ENCODE measurements at regions not wholly inside any gene's neighbourhood (a gene's known extent, or its start where the extent isn't known, plus 50 kb on each side); places are given as distances from the start of the nearest gene placed in this dataset.

GRCh38 chr6:14187406-14187805 lies 69.8 kb downstream of the CD83 start:
- DNase-seq (ENCODE audit: low read depth in 2 of 2), result no peak

GRCh38 chr6:14189074-14189473 lies 71.5 kb downstream of the CD83 start:
- no peak for DNase-seq (ENCODE audit: low read depth in 2 of 2)

- no peak for DNase-seq (ENCODE audit: low read depth in 2 of 2)
Measured at GRCh38 chr6:14190191-14190928, 72.8 kb downstream of the CD83 start.

GRCh38 chr6:14190929-14191224 lies 73.3 kb downstream of the CD83 start:
- DNase-seq (ENCODE audit: low read depth in 2 of 2), result no peak

- no peak for DNase-seq (ENCODE audit: low read depth in 2 of 2)
Measured at GRCh38 chr6:14191761-14192160, 74.2 kb downstream of the CD83 start.

- no peak for DNase-seq (ENCODE audit: low read depth in 2 of 2)
Measured at GRCh38 chr6:14192216-14192788, 74.7 kb downstream of the CD83 start.

GRCh38 chr6:14193524-14193923 lies 76.0 kb downstream of the CD83 start:
- no peak for DNase-seq (ENCODE audit: low read depth in 2 of 2)

GRCh38 chr6:14194483-14194882 lies 76.9 kb downstream of the CD83 start:
- DNase-seq (ENCODE audit: low read depth in 2 of 2), result no peak

GRCh38 chr6:14194976-14195375 lies 77.4 kb downstream of the CD83 start:
- DNase-seq (ENCODE audit: low read depth in 2 of 2), result no peak

GRCh38 chr6:14196026-14196425 lies 78.5 kb downstream of the CD83 start:
- DNase-seq (ENCODE audit: low read depth in 2 of 2), result no peak

- DNase-seq (ENCODE audit: low read depth in 2 of 2), result no peak
Measured at GRCh38 chr6:14197118-14197517, 79.5 kb downstream of the CD83 start.

- no peak for DNase-seq (ENCODE audit: low read depth in 2 of 2)
Measured at GRCh38 chr6:14200047-14200446, 82.5 kb downstream of the CD83 start.

GRCh38 chr6:14202947-14203346 lies 85.4 kb downstream of the CD83 start:
- no peak for DNase-seq (ENCODE audit: low read depth in 2 of 2)

GRCh38 chr6:14206391-14206790 lies 88.8 kb downstream of the CD83 start:
- no peak for DNase-seq (ENCODE audit: low read depth in 2 of 2)

GRCh38 chr6:14207448-14207847 lies 89.9 kb downstream of the CD83 start:
- no peak for DNase-seq (ENCODE audit: low read depth in 2 of 2)

- DNase-seq (ENCODE audit: low read depth in 2 of 2), result no peak
Measured at GRCh38 chr6:14209000-14209399, 91.4 kb downstream of the CD83 start.

- DNase-seq (ENCODE audit: low read depth in 2 of 2), result no peak
Measured at GRCh38 chr6:14210077-14210476, 92.5 kb downstream of the CD83 start.

- DNase-seq (ENCODE audit: low read depth in 2 of 2), result peak; percentile 78 to 81
Measured at GRCh38 chr6:14210663-14211561, 93.3 kb downstream of the CD83 start.

GRCh38 chr6:14211562-14211942 lies 94.0 kb downstream of the CD83 start:
- no peak for DNase-seq (ENCODE audit: low read depth in 2 of 2)

- DNase-seq (ENCODE audit: low read depth in 2 of 2), result no peak
Measured at GRCh38 chr6:14212020-14212419, 94.4 kb downstream of the CD83 start.

GRCh38 chr6:14212632-14213031 lies 95.1 kb downstream of the CD83 start:
- DNase-seq (ENCODE audit: low read depth in 2 of 2), result no peak

GRCh38 chr6:14216946-14217684 lies 99.5 kb downstream of the CD83 start:
- DNase-seq (ENCODE audit: low read depth in 2 of 2), result no peak

Data from stimulated activated CD4-positive, alpha-beta T cell treated with anti-CD3 and anti-CD28 coated beads, Interleukin-1b, Interleukin-23, amount 100 ng/mL, for 1 hour (primary cell).